NCI-H187 treated with DMSO at 0.1 percent for 48 hours (cell line): ENCODE measurements at regions not wholly inside any gene's neighbourhood (a gene's known extent, or its start where the extent isn't known, plus 50 kb on each side); places are given as distances from the start of the nearest gene placed in this dataset.

ENCODE experiments used
- DNase-seq: peaks from one replicate; lab custom pipeline; 2025; lab: John Stamatoyannopoulos, UW

GRCh38 chr14:42606839-42607238 lies 1000.2 kb downstream of the LRFN5 start:
- no peak for DNase-seq

- no peak for DNase-seq
Observed at GRCh38 chr14:42602336-42602845, 995.7 kb downstream of the LRFN5 start.

- no peak for DNase-seq
Observed at GRCh38 chr14:42572032-42572431, 965.4 kb downstream of the LRFN5 start.

- DNase-seq: no peak
Observed at GRCh38 chr14:42569227-42569626, 962.6 kb downstream of the LRFN5 start.

- no peak for DNase-seq
Observed at GRCh38 chr14:42565556-42565955, 958.9 kb downstream of the LRFN5 start.

GRCh38 chr14:42563313-42563712 lies 956.6 kb downstream of the LRFN5 start:
- no peak for DNase-seq

- DNase-seq: no peak
Observed at GRCh38 chr14:42556551-42556950, 949.9 kb downstream of the LRFN5 start.

- DNase-seq: no peak
Observed at GRCh38 chr14:42555365-42555764, 948.7 kb downstream of the LRFN5 start.

GRCh38 chr14:42554091-42554490 lies 947.4 kb downstream of the LRFN5 start:
- no peak for DNase-seq

GRCh38 chr14:42550310-42550709 lies 943.6 kb downstream of the LRFN5 start:
- DNase-seq: no peak

- no peak for DNase-seq
Observed at GRCh38 chr14:42548349-42548748, 941.7 kb downstream of the LRFN5 start.

GRCh38 chr14:42545636-42546035 lies 939.0 kb downstream of the LRFN5 start:
- DNase-seq: no peak

- no peak for DNase-seq
Observed at GRCh38 chr14:42541535-42542001, 934.9 kb downstream of the LRFN5 start.

- DNase-seq: no peak
Observed at GRCh38 chr14:42535397-42535796, 928.7 kb downstream of the LRFN5 start.

GRCh38 chr14:42533476-42533875 lies 926.8 kb downstream of the LRFN5 start:
- no peak for DNase-seq

GRCh38 chr14:42532194-42532593 lies 925.5 kb downstream of the LRFN5 start:
- no peak for DNase-seq

GRCh38 chr14:42527141-42527540 lies 920.5 kb downstream of the LRFN5 start:
- DNase-seq: no peak

GRCh38 chr14:42523666-42524065 lies 917.0 kb downstream of the LRFN5 start:
- no peak for DNase-seq

- DNase-seq: no peak
Observed at GRCh38 chr14:42517806-42518500, 911.3 kb downstream of the LRFN5 start.

GRCh38 chr14:42513837-42514236 lies 907.2 kb downstream of the LRFN5 start:
- DNase-seq: no peak

- no peak for DNase-seq
Observed at GRCh38 chr14:42510071-42510470, 903.4 kb downstream of the LRFN5 start.

GRCh38 chr14:42508209-42508946 lies 901.7 kb downstream of the LRFN5 start:
- no peak for DNase-seq

GRCh38 chr14:42504433-42504832 lies 897.8 kb downstream of the LRFN5 start:
- DNase-seq: no peak
